NCI-H526 treated with DMSO at 0.1 percent for 48 hours (cell line): ENCODE measurements at regions not wholly inside any gene's neighbourhood (a gene's known extent, or its start where the extent isn't known, plus 50 kb on each side); places are given as distances from the start of the nearest gene placed in this dataset.

Source experiments
- DNase-seq: peaks from one replicate; lab custom pipeline; 2025; lab: John Stamatoyannopoulos, UW

GRCh38 chr9:73459817-73460216 is 308.2 kb downstream of the ANXA1 start:
- DNase-seq, result no peak

GRCh38 chr9:73468716-73469115 is 317.1 kb downstream of the ANXA1 start:
- no peak for DNase-seq

- DNase-seq, result no peak
Observed at GRCh38 chr9:73470766-73471165, 319.1 kb downstream of the ANXA1 start.

- no peak for DNase-seq
Observed at GRCh38 chr9:73474002-73474600, 322.4 kb downstream of the ANXA1 start.

GRCh38 chr9:73474625-73475024 is 323.0 kb downstream of the ANXA1 start:
- DNase-seq, result no peak

- no peak for DNase-seq
Observed at GRCh38 chr9:73494894-73495293, 343.2 kb downstream of the ANXA1 start.

GRCh38 chr9:73497796-73498195 is 346.1 kb downstream of the ANXA1 start:
- no peak for DNase-seq

GRCh38 chr9:73515216-73515615 is 363.6 kb downstream of the ANXA1 start:
- DNase-seq, result no peak

GRCh38 chr9:73523391-73523790 is 371.7 kb downstream of the ANXA1 start:
- DNase-seq, result no peak

- DNase-seq, result no peak
Observed at GRCh38 chr9:73525350-73525749, 373.7 kb downstream of the ANXA1 start.

- DNase-seq, result no peak
Observed at GRCh38 chr9:73527521-73527920, 375.9 kb downstream of the ANXA1 start.

- DNase-seq, result no peak
Observed at GRCh38 chr9:73528926-73529325, 377.3 kb downstream of the ANXA1 start.

- no peak for DNase-seq
Observed at GRCh38 chr9:73529666-73530065, 378.0 kb downstream of the ANXA1 start.

- DNase-seq, result no peak
Observed at GRCh38 chr9:73531051-73531532, 379.4 kb downstream of the ANXA1 start.

GRCh38 chr9:73531658-73532057 is 380.0 kb downstream of the ANXA1 start:
- no peak for DNase-seq

- DNase-seq, result no peak
Observed at GRCh38 chr9:73532985-73533384, 381.3 kb downstream of the ANXA1 start.

- no peak for DNase-seq
Observed at GRCh38 chr9:73536403-73536802, 384.7 kb downstream of the ANXA1 start.

GRCh38 chr9:73537561-73537960 is 385.9 kb downstream of the ANXA1 start:
- no peak for DNase-seq

- no peak for DNase-seq
Observed at GRCh38 chr9:73539881-73540390, 388.3 kb downstream of the ANXA1 start.

GRCh38 chr9:73541923-73542322 is 390.3 kb downstream of the ANXA1 start:
- no peak for DNase-seq

GRCh38 chr9:73543727-73544126 is 392.1 kb downstream of the ANXA1 start:
- DNase-seq, result no peak

- DNase-seq, result no peak
Observed at GRCh38 chr9:73548201-73548600, 396.5 kb downstream of the ANXA1 start.

- DNase-seq, result no peak
Observed at GRCh38 chr9:73549991-73550390, 398.3 kb downstream of the ANXA1 start.

GRCh38 chr9:73553295-73553694 is 401.6 kb downstream of the ANXA1 start:
- DNase-seq, result no peak
